Adipocyte (in vitro differentiated cells): ENCODE measurements at regions not wholly inside any gene's neighbourhood (a gene's known extent, or its start where the extent isn't known, plus 50 kb on each side); places are given as distances from the start of the nearest gene placed in this dataset.
A peak's percentile ranks its signal among the peaks of the same experiment; 100 is the strongest.

Experiments used
- DNase-seq: peaks from one replicate; pipeline ENCODE4 v3.0.0-alpha.2; 2015; ENCODE audit warnings: low read depth
- H3K27me3 ChIP-seq: replicated peaks from 2 replicates; pipeline ENCODE4 v1.7.0; 2013; ENCODE audit warnings: mild to moderate bottlenecking, low read length, moderate library complexity; ENCODE audit not compliant: control insufficient read depth, insufficient read depth
- H3K36me3 ChIP-seq: 2 replicates; pipeline ENCODE4 v1.7.0; 2013; ENCODE audit warnings: low read length, mild to moderate bottlenecking, moderate library complexity; ENCODE audit not compliant: control insufficient read depth, insufficient read depth, severe bottlenecking
- H3K4me1 ChIP-seq: 2 replicates; pipeline ENCODE4 v1.7.0; 2013; ENCODE audit warnings: mild to moderate bottlenecking, low read length, moderate library complexity; ENCODE audit not compliant: control insufficient read depth, insufficient read depth
- H3K4me3 ChIP-seq: 2 replicates; pipeline ENCODE4 v1.7.0; 2013; ENCODE audit warnings: mild to moderate bottlenecking, low read length, moderate library complexity
- H3K9ac ChIP-seq: 2 replicates; pipeline ENCODE4 v1.7.0; 2013; ENCODE audit warnings: mild to moderate bottlenecking, low read length, moderate library complexity
- H3K9me3 ChIP-seq: 2 replicates; pipeline ENCODE4 v1.7.0; 2013; ENCODE audit warnings: mild to moderate bottlenecking, low read length, moderate library complexity; ENCODE audit not compliant: control insufficient read depth

DNA sequence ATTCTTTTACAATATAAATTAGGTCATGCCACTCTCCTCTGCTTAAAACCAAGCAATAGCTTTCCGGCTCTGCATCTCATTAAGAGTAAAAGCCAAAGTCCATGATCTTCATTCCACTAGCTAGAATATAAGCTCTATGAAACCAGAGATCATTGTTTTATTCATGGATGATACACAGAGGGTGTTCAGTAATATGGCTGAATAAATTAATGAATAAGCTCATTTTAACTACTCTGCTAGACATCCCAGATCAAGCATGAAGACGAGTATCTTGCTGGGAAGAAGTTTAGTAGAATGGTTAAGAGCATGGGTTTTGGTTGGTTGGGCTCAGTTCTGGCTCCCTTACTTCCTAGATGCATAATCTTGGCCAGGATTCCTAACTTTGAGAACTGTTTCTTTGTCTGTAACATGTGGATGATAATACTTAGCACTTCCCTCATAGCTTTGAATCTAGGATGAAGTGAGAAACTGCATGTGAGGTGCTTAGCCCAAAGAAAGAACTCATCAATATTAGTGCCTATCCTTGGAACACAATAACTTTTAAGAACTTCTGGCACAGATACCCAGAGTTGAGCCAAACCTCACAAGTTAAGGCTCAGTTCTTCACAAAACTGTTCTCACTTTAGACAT lies 106.8 kb downstream of the MSX2 start:
- Histone ChIP-seq H3K4me1 (peaks cover 36% of the 10 kb centered on the region), H3K9ac (no peak overlapping the region), H3K9me3 (no peaks in the 10 kb centered on the region), H3K36me3 (no peaks in the 10 kb centered on the region), H3K27me3 (no peaks in the 10 kb centered on the region), H3K4me3 (no peak overlapping the region)
- no peak for DNase-seq

DNA sequence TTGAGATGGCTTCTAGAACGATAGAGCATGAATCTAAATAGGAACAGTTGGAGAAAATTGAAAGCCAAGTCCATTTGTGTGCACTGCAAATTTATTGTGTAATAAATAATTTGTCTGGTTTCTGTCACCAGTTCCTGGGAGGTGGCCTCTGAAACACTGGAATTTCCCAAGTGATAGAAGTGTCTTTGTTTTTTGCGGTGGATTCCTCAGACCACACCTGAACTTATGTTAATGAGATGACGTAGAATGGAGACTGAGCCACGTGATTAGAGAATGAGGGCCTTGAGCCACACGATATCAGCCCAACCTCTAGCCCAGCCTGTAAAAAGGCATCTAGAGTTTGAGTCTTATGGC lies 105.1 kb downstream of the MSX2 start:
- Histone ChIP-seq H3K9me3 (no peaks in the 10 kb centered on the region), H3K4me1 (peaks cover 42% of the 10 kb centered on the region), H3K27me3 (no peaks in the 10 kb centered on the region), H3K4me3 (peak overlapping the region; percentile 34), H3K36me3 (no peaks in the 10 kb centered on the region), H3K9ac (no peak overlapping the region)
- DNase-seq, result no peak

DNA sequence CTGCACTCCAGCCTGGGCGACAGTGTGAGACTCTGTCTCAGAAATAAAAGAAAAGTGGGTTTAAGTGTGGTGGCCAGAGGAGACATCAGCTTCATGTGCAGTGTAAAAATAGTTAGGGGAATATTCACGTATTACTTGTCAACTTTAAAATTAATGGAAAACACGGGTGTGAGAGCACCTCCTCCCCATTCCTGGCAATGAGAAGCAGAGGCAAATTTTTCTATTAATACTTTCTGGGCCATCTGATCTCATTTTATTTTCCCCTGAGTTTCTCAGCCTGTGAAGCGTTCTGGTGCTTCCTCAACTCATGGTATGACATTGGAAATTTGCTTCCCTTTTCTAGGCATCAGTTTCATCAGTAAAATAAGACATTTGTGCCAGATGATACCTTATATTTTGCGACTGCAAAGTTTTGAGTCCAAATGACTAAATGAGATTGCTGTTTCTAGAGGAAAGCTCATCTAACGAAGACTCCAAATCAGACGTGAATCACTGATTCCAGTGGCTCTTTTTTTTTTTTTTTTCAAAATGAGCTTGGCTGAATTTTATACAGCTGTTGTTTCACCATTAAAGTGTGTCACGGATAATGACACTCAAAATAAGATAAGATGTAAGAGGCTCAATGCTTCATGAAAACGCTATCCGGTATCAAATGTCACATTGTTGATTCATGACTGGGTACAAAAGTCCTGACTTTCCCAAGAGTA lies 104.6 kb downstream of the MSX2 start:
- Histone ChIP-seq H3K9ac (peak overlapping the region; percentile 51), H3K4me3 (peak overlapping the region; percentile 34), H3K27me3 (no peaks in the 10 kb centered on the region), H3K9me3 (no peaks in the 10 kb centered on the region), H3K36me3 (no peaks in the 10 kb centered on the region), H3K4me1 (peaks cover 37% of the 10 kb centered on the region)
- DNase-seq, result no peak

DNA sequence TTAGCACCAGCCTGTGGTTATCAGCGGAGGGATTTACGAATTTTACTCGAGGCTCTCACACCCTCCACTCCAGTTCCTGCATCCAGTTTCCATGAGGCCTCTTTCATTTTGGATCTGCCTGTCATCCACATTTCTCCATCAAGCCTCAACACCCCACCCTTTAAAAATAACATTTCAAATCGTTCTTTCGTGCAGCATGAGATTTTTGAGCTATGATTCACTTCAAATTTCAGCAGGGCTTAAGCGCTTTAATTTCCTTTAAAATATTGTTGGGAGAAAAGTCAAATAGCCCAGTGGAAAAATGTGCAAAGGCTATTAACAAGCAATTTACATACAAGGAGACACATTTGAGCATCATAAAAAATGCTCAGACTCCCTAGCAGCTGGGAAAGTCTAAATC lies 103.2 kb downstream of the MSX2 start:
- H3K4me1 ChIP-seq, result peaks cover 30% of the 10 kb centered on the region
- no peaks in the 10 kb centered on the region for H3K27me3 ChIP-seq
- H3K9me3 ChIP-seq, result no peaks in the 10 kb centered on the region
- H3K9ac ChIP-seq, result no peak overlapping the region
- H3K4me3 ChIP-seq, result no peak overlapping the region
- DNase-seq, result peak; percentile 80
- no peaks in the 10 kb centered on the region for H3K36me3 ChIP-seq

DNA sequence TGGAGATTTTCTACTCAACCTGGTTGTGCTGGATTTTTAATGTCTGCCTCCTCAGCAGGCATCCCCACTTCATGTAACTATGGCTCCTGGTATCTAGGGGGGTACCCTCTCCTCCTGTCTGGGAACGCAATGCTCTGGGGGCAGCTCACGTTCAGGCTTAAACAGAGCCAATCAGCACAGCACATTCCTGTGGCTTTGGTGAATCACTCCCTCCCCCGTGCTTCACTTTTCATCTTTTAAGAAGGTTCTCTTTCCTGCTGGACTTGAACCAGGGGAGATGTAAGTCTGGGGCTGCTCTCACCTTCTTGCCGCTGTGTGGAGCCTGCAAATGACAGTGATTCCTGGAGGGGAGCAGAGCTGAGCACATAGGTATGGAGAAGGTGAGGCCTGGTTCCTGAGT lies 101.2 kb downstream of the MSX2 start:
- no peaks in the 10 kb centered on the region for H3K9me3 ChIP-seq
- H3K4me1 ChIP-seq, result peaks cover 25% of the 10 kb centered on the region
- peak; percentile 64 for DNase-seq
- H3K4me3 ChIP-seq, result no peak overlapping the region
- no peak overlapping the region for H3K9ac ChIP-seq
- no peaks in the 10 kb centered on the region for H3K36me3 ChIP-seq
- no peaks in the 10 kb centered on the region for H3K27me3 ChIP-seq

DNA sequence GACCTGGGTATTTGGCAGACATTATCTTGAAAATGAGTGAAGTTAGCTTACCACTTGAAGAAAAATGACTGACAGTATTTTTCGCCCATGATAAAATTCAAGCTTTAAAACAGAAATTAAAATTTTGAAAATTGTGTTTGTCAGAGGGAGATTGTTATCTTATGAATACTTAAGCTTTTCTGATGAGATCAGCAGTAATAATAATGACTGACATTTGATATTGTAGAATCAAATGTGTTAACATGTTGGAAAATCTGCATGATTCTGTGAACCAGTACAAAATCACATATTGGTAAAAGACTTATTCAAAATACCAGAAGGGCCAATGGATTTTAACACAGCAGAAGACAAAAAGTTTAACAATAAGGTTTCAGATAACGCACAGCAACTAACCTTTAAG lies 94.0 kb downstream of the MSX2 start:
- Histone ChIP-seq H3K9ac (no peak overlapping the region), H3K27me3 (no peaks in the 10 kb centered on the region), H3K4me1 (no peaks in the 10 kb centered on the region), H3K9me3 (peaks cover 5% of the 10 kb centered on the region), H3K4me3 (no peak overlapping the region), H3K36me3 (no peaks in the 10 kb centered on the region)
- DNase-seq, result no peak

DNA sequence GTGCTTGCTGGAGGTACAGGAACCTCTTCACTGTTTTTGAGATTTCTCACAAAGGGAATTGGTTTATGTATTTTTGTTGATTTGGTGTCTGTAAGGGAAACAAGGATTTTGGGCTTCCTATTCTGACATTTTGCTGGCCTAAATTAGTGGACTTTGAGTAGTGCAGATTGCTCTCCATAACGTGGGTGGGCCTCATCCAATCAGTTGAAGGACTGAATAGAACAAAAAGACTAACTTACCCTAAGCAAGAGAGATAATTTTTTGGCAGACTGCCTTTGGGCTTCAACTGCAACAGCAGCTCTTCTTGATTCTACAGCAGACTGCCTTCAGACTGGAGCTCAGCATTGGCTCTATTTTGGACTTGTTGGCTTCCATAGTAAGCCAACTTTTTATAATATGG lies 93.2 kb downstream of the MSX2 start:
- Histone ChIP-seq H3K9me3 (peaks cover 5% of the 10 kb centered on the region), H3K27me3 (no peaks in the 10 kb centered on the region), H3K9ac (no peak overlapping the region), H3K4me3 (no peak overlapping the region), H3K4me1 (no peaks in the 10 kb centered on the region), H3K36me3 (no peaks in the 10 kb centered on the region)
- no peak for DNase-seq

DNA sequence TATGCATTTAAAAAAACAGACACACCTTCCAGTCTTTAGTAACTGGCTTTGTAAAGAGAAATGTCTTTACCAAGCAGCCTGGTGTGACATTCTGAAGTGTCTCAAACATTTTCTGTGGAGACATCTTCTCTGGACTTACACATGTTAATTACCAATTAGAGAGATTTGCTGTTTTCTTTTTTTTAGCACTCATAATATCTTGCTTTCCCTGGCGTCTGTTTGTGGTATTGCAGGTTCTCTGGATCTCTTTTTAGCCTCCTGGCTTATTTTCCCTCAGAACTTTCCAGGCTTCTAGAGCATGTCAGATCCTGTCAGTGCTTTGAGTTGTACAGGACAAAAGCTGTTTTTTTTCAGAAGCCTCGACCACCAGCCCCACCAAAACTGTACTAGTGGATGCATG lies 92.5 kb downstream of the MSX2 start:
- peaks cover 5% of the 10 kb centered on the region for H3K9me3 ChIP-seq
- H3K36me3 ChIP-seq, result no peaks in the 10 kb centered on the region
- H3K4me1 ChIP-seq, result no peaks in the 10 kb centered on the region
- no peak for DNase-seq
- H3K4me3 ChIP-seq, result no peak overlapping the region
- no peaks in the 10 kb centered on the region for H3K27me3 ChIP-seq
- no peak overlapping the region for H3K9ac ChIP-seq

DNA sequence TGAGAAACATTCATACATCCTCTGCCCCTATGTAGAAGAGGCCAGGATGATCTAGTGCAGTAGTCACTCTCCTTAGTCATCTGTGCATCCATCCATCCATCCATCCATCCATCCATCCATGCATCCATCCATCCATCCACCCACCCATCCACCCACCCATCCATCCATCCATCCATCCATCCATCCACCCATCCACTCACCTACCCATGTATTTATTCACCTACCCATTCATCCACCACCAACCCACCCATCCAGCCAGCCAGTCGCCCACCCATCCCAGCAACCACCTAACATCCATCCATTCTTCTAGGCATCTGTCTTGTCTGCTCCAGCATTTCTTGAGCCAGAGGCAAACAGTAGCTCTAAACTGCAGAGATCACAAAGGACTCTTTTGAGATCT lies 87.1 kb downstream of the MSX2 start:
- H3K9me3 ChIP-seq, result peaks cover 5% of the 10 kb centered on the region
- no peak overlapping the region for H3K9ac ChIP-seq
- no peaks in the 10 kb centered on the region for H3K27me3 ChIP-seq
- DNase-seq, result no peak
- no peaks in the 10 kb centered on the region for H3K4me1 ChIP-seq
- no peak overlapping the region for H3K4me3 ChIP-seq
- H3K36me3 ChIP-seq, result no peaks in the 10 kb centered on the region

DNA sequence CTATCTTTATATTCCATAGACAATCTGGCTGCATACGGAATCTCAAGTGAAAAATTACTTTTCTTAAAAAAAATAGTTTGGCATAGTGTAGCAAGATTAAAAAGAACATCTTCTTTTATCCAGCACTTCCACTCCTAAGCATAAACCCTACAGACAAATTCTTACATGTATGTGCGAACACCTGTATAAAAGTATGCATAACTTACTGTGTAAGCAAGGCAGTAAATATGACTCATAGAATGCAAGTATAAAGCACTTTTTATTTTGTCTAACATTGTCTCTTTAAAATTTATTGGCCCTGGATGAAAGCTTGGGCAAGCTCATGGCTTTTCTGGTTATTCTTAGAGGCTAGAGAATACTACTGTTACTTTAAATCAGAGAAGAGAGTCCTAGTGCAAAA lies 86.4 kb downstream of the MSX2 start:
- no peaks in the 10 kb centered on the region for H3K36me3 ChIP-seq
- H3K9me3 ChIP-seq, result peaks cover 4% of the 10 kb centered on the region
- H3K4me3 ChIP-seq, result no peak overlapping the region
- H3K4me1 ChIP-seq, result no peaks in the 10 kb centered on the region
- DNase-seq, result no peak
- H3K27me3 ChIP-seq, result no peaks in the 10 kb centered on the region
- H3K9ac ChIP-seq, result no peak overlapping the region

DNA sequence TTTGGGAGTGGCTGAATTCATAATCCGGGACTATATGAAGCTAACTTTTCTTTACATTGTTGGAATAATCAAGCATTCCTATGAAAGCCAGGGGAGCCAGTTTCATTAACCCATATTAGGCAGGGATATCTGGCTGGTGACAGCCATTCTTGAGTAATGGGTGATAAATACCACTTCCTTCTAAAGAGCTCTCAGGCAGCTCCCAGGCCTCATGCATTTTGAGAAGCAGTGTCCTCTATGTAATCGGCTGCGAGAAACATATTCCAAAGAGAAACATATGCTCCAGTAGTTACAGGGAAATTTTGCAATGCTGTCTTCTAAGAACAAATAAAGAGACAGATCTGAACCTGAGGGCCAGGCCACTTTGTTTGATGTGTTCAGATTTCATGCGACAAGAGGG lies 83.1 kb downstream of the MSX2 start:
- DNase-seq, result peak; percentile 49
- Histone ChIP-seq H3K27me3 (no peaks in the 10 kb centered on the region), H3K4me3 (no peak overlapping the region), H3K4me1 (no peaks in the 10 kb centered on the region), H3K9ac (no peak overlapping the region), H3K9me3 (peaks cover 9% of the 10 kb centered on the region), H3K36me3 (no peaks in the 10 kb centered on the region)

DNA sequence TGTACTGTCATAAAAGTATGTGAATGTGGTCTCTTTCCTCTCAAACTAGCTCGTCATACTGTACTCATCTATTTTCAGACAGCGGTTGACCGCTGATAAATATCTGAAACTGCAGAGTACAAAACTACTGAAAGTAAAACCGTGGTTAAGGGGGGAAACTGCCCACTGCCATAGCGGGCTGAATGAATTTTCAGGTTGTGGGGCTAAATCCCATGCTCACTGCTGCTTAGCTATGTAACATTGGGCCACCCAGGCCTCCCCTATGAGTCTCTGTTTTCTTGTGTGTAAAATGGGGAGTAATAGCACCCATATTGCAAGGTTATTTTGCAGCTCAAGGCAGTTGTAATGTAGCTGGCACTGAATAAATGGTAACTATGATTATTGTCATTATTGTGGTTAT lies 82.3 kb downstream of the MSX2 start:
- no peaks in the 10 kb centered on the region for H3K36me3 ChIP-seq
- DNase-seq, result no peak
- no peaks in the 10 kb centered on the region for H3K27me3 ChIP-seq
- H3K9me3 ChIP-seq, result peaks cover 9% of the 10 kb centered on the region
- H3K4me3 ChIP-seq, result no peak overlapping the region
- H3K4me1 ChIP-seq, result no peaks in the 10 kb centered on the region
- H3K9ac ChIP-seq, result no peak overlapping the region
